Thyroid gland (tissue), 4 donors: ENCODE measurements at regions not wholly inside any gene's neighbourhood (a gene's known extent, or its start where the extent isn't known, plus 50 kb on each side); places are given as distances from the start of the nearest gene placed in this dataset.

Experiments
- DNase-seq, 2 donors: peaks; one replicate each; pipeline ENCODE4 v3.0.0-alpha.2; 2019
- H3K27ac ChIP-seq, 3 donors: fragments of 200-600 bp; sonication (generic); 1 replicate in 2 of 3; 2 replicates in 1 of 3; pipeline ENCODE4 v1.5.1; 2016 to 2019; ENCODE audit warnings: mild to moderate bottlenecking in 1 of 3, moderate library complexity in 1 of 3
- H3K27me3 ChIP-seq: fragments of 200-600 bp; sonication (generic); one replicate; pipeline ENCODE4 v1.5.1; 2019
- H3K36me3 ChIP-seq, 2 donors: fragments of 200-600 bp; sonication (generic); one replicate each; pipeline ENCODE4 v1.5.1; 2016 to 2019
- H3K4me1 ChIP-seq, 2 donors: fragments of 200-600 bp; sonication (generic); one replicate each; pipeline ENCODE4 v1.5.1; 2017 to 2019
- H3K4me3 ChIP-seq, 3 donors: fragments of 200-600 bp; sonication (generic); replicated peaks in 1 of 3; 1 replicate in 2 of 3; 2 replicates in 1 of 3; pipeline ENCODE4 v1.5.1; 2016; ENCODE audit warnings: mild to moderate bottlenecking in 1 of 3
- H3K9me3 ChIP-seq: fragments of 200-600 bp; sonication (generic); one replicate; pipeline ENCODE4 v1.5.1; 2017
- POLR2A ChIP-seq, 2 donors: fragments of 450-650 bp; IDR thresholded peaks; one replicate each; pipeline ENCODE4 v1.6.1; 2017; ENCODE audit warnings: antibody characterized with exemption in 2 of 2, mild to moderate bottlenecking in 2 of 2, moderate library complexity in 1 of 2
- WGBS, 2 donors: methylation state at CpG; one replicate each; pipeline ENCODE4 v1.1.5; 2017; 5-methylcytosine and 5-hydroxymethylcytosine counted together
- intact Hi-C: fragments of 100-400 bp; cut with DNase I; formaldehyde crosslinking; loops from one replicate; pipeline ENCODE4 v1.15.1; 2023
- TF ChIP-seq, protein P1 (sequence below), 6 experiments: fragments of 200-600 bp in 3 of 6; fragments of 450-650 bp in 3 of 6; sonication (generic) in 3 of 6; IDR thresholded peaks; one replicate each; pipeline ENCODE4 v1.5.1; 2016 to 2019; ENCODE audit warnings: antibody characterized with exemption in 6 of 6, mild to moderate bottlenecking in 2 of 6, inconsistent platforms in 1 of 6, moderate library complexity in 1 of 6

DNA sequence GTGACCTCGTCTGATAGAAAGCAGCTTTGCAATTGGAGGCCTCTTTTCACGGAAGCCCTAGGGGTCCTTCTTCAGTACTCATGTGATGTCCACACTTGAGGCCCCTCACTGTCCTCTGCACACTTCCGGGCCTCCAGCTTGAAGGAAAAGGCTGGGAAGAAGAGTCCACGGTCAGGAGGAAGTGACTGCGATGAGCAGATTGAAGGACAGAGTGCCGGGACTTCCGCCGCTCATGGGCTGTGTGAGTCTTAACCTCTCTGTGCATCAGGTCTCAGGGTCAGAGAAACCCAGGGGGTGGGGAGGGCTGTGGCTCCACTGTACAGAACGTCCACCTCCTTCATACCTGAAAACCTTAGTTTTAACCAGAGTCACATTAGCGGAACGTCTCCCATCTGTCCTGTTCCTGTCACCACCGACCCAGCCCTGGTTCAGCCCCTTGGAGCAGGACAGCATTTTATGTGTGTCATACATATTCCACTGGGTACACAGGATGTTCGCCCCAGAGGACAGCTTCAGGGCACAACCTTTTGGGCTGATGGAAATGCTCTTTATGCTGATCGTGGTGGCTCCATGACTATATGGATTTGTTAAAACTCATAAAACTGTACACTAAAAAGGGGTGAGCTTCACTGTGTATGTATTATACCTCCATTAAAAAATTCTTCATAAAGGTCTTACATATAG is 51.0 kb upstream of the SORCS2 start:
- DNase-seq = no peak
- Histone ChIP-seq H3K4me1 (peaks cover 4 to 11% of the 10 kb centered on the region in 2 donors), H3K27ac (no peak overlapping the region), H3K36me3 (no peaks in the 10 kb centered on the region), H3K27me3 (no peaks in the 10 kb centered on the region), H3K4me3 (no peak overlapping the region), H3K9me3 (no peaks in the 10 kb centered on the region)
- 84 to 89% methylated on average over 14 of the region's 14 CpGs for WGBS, 2 donors
- TF ChIP-seq, protein P1, sequence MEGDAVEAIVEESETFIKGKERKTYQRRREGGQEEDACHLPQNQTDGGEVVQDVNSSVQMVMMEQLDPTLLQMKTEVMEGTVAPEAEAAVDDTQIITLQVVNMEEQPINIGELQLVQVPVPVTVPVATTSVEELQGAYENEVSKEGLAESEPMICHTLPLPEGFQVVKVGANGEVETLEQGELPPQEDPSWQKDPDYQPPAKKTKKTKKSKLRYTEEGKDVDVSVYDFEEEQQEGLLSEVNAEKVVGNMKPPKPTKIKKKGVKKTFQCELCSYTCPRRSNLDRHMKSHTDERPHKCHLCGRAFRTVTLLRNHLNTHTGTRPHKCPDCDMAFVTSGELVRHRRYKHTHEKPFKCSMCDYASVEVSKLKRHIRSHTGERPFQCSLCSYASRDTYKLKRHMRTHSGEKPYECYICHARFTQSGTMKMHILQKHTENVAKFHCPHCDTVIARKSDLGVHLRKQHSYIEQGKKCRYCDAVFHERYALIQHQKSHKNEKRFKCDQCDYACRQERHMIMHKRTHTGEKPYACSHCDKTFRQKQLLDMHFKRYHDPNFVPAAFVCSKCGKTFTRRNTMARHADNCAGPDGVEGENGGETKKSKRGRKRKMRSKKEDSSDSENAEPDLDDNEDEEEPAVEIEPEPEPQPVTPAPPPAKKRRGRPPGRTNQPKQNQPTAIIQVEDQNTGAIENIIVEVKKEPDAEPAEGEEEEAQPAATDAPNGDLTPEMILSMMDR (IDR thresholded peaks at IDR 0.05) = no peak
- TF ChIP-seq POLR2A (IDR thresholded peaks at IDR 0.05) = no peak
- intact Hi-C loops = no loop called here

DNA sequence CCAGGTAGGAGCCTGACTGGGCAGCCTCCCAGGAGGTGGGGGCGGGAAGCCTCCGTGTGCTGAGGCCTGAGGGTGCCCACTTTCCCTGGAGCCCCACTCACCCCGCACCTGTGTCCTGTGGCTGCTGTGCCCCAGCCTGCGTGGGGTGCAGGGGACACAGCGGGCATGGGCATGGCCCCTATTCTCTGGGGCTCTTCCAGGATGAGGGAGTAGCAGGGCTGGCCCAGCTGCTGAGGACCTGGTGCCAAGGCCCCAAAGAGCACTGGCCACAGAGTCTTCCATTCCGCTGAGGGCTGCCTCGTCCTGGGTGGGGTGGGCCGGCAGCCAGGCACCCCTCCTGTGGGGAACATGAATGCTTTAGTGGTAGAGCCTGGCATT is 51.7 kb upstream of the SORCS2 start:
- H3K36me3 ChIP-seq = no peaks in the 10 kb centered on the region
- H3K27me3 ChIP-seq = no peaks in the 10 kb centered on the region
- no peak overlapping the region for H3K27ac ChIP-seq
- TF ChIP-seq, protein P1 (IDR thresholded peaks at IDR 0.05) = no peak
- no peak for TF ChIP-seq POLR2A (IDR thresholded peaks at IDR 0.05)
- 100% methylated on average over 2 to 4 of the region's 8 CpGs for WGBS, 2 donors
- intact Hi-C loops = no loop called here
- no peaks in the 10 kb centered on the region for H3K9me3 ChIP-seq
- no peak overlapping the region for H3K4me3 ChIP-seq
- peaks cover 4 to 11% of the 10 kb centered on the region in 2 donors for H3K4me1 ChIP-seq
- DNase-seq = no peak

DNA sequence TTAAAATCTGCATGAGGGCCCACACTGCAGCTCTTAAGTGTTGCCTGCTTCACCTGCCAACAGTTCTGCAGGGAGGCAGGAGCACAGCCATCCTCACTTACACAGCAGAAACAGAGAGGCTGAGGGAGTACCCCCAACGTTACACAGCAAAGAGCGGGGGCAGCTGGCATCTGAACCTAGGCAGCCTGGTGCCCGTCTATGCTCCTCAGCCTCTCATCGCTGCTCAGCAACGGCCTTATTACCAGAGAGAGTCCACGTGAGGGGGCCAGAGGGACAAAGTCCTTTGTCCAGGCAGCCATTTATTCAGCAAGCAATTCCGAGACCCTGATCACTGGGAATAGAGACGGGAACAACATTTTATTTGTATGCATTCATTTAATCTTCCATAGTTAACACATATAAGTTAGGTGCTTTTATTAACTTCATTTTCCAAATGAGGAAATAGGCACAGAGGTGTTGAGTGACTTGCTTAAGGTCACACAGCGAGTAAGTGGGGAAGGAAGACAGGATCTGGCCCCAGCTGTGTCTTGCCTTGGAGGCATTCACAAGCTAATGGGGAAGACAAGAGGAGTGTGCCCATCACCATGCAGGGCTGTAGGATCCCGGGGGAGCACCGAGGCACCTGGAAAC is 52.2 kb upstream of the SORCS2 start:
- Histone ChIP-seq H3K9me3 (no peaks in the 10 kb centered on the region), H3K27ac (no peak overlapping the region), H3K27me3 (no peaks in the 10 kb centered on the region), H3K36me3 (no peaks in the 10 kb centered on the region), H3K4me3 (no peak overlapping the region), H3K4me1 (peaks cover 9 to 15% of the 10 kb centered on the region in 2 donors)
- TF ChIP-seq, protein P1 (IDR thresholded peaks at IDR 0.05) = no peak
- no peak for TF ChIP-seq POLR2A (IDR thresholded peaks at IDR 0.05)
- no peak for DNase-seq
- WGBS, 2 donors = 86% methylated on average over 11 of the region's 11 CpGs
- intact Hi-C loops = no loop called here

DNA sequence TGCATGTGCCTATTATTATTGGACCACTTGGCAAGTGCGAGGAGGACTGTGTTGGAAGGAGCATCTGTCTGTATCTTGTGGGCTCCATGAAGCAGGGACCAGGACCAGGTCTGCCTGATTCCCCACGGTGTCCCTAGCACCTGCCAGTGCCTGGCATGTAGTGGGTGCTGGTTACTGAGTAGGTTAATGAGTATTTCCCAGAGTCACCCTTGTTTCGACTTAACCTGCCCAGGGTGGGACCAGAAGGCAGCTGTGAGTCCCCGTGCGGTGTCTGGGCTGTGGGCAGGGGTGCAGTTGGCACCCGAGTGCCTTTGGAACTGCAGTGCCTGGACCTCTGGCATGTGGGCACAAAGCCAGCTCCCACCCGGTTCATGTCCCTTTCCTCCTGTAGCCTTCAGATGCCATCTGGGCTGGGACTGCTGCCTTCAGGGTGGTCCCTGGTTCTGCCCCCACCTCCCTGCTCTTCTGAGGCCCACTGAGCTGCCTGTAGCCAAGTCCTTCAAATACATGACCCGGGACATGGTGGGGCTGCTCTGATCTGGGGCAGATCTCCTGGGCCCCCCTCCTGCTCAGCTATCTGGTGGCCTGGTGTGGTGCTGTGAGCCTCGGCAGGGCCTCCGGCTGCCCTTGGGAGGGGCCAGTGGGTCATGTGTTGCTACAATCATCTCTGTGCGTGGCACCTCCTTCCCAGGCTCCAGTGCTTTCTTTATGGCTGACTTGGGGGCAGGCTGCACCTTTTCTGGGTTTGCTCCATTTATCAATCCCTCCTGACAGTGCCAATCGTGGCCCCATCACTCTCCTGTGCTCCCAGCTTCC is 53.0 kb upstream of the SORCS2 start:
- intact Hi-C loops = no loop called here
- Histone ChIP-seq H3K4me1 (peaks cover 17 to 23% of the 10 kb centered on the region in 2 donors), H3K9me3 (no peaks in the 10 kb centered on the region), H3K4me3 (no peak overlapping the region), H3K36me3 (no peaks in the 10 kb centered on the region), H3K27me3 (no peaks in the 10 kb centered on the region), H3K27ac (no peak overlapping the region)
- 61 to 65% methylated on average over 7 to 11 of the region's 12 CpGs for WGBS, 2 donors
- no peak for TF ChIP-seq POLR2A (IDR thresholded peaks at IDR 0.05)
- TF ChIP-seq, protein P1 (IDR thresholded peaks at IDR 0.05) = no peak
- peak in 1 of 2 donors; percentile 46 for DNase-seq
